NCI-H2081 (cell line): ENCODE measurements at regions not wholly inside any gene's neighbourhood (a gene's known extent, or its start where the extent isn't known, plus 50 kb on each side); places are given as distances from the start of the nearest gene placed in this dataset.

ENCODE experiments used
- DNase-seq, 2 experiments: peaks; one replicate each; lab custom pipeline; 2025; lab: John Stamatoyannopoulos, UW

- no peak for DNase-seq
Observed at GRCh38 chr5:130260481-130260880, 356.2 kb downstream of the CHSY3 start.

GRCh38 chr5:130251931-130252330 is 347.7 kb downstream of the CHSY3 start:
- DNase-seq, result no peak

GRCh38 chr5:130243641-130244040 is 339.4 kb downstream of the CHSY3 start:
- no peak for DNase-seq

GRCh38 chr5:130237721-130238120 is 333.5 kb downstream of the CHSY3 start:
- DNase-seq, result no peak
